HEK293T (cell line): ENCODE measurements at regions not wholly inside any gene's neighbourhood (a gene's known extent, or its start where the extent isn't known, plus 50 kb on each side); places are given as distances from the start of the nearest gene placed in this dataset.

ENCODE experiments used
- BHLHE40 ChIP-seq: fragments of 450-650 bp; IDR thresholded peaks from 2 replicates; pipeline ENCODE4 v1.6.1; 2016; ENCODE audit warnings: mild to moderate bottlenecking, moderate library complexity, borderline replicate concordance
- CTBP1 ChIP-seq: fragments of 450-650 bp; IDR thresholded peaks from 2 replicates; pipeline ENCODE4 v1.6.1; 2016; ENCODE audit warnings: borderline replicate concordance
- FOXA1 ChIP-seq: fragments of 450-650 bp; IDR thresholded peaks from 2 replicates; pipeline ENCODE4 v1.6.1; 2016; ENCODE audit warnings: mild to moderate bottlenecking
- FOXM1 ChIP-seq: fragments of 450-650 bp; IDR thresholded peaks from 2 replicates; pipeline ENCODE4 v1.6.1; 2017; ENCODE audit warnings: mild to moderate bottlenecking, borderline replicate concordance
- L3MBTL2 ChIP-seq: fragments of 450-650 bp; conservative IDR thresholded peaks from 2 replicates; pipeline ENCODE4 v1.6.1; 2016; ENCODE audit warnings: mild to moderate bottlenecking
- NFRKB ChIP-seq: fragments of 450-650 bp; IDR thresholded peaks from 2 replicates; pipeline ENCODE4 v1.6.1; 2016; ENCODE audit warnings: mild to moderate bottlenecking, moderate library complexity
- SP1 ChIP-seq: fragments of 450-650 bp; IDR thresholded peaks from 2 replicates; pipeline ENCODE4 v1.6.1; 2017
- SUZ12 ChIP-seq: fragments of 450-650 bp; IDR thresholded peaks from 2 replicates; pipeline ENCODE4 v1.6.1; 2016; ENCODE audit warnings: mild to moderate bottlenecking
- ZNF384 ChIP-seq: fragments of 450-650 bp; IDR thresholded peaks from 2 replicates; pipeline ENCODE4 v1.6.1; 2016

GRCh38 chr4:146124023-146124680 is 51.4 kb upstream of the LSM6 start:
- TF ChIP-seq FOXM1 (no peak), ZNF384 (no peak), NFRKB (no peak), L3MBTL2 (no peak), SUZ12 (no peak), BHLHE40 (no peak), FOXA1 (no peak), SP1 (no peak), CTBP1 (no peak)
